GM21360 (cell line): ENCODE measurements at regions not wholly inside any gene's neighbourhood (a gene's known extent, or its start where the extent isn't known, plus 50 kb on each side); places are given as distances from the start of the nearest gene placed in this dataset.

Experiments
- ATAC-seq: cut with Tn5 transposase; IDR thresholded peaks from one replicate; pipeline ENCODE4 v1.9.1; 2021; ENCODE audit warnings: mild to moderate bottlenecking, moderate library complexity; ENCODE audit not compliant: unreplicated experiment

GRCh38 chr16:86389566-86390328, 120.6 kb upstream of the FOXF1 start:
- no peak for ATAC-seq

- ATAC-seq, result no peak
These were observed 120.0 kb upstream of the FOXF1 start for GRCh38 chr16:86390335-86390734.

GRCh38 chr16:86391486-86391885, 118.8 kb upstream of the FOXF1 start:
- no peak for ATAC-seq

GRCh38 chr16:86391984-86392383, 118.3 kb upstream of the FOXF1 start:
- ATAC-seq, result no peak

- ATAC-seq, result no peak
These were observed 117.7 kb upstream of the FOXF1 start for GRCh38 chr16:86392436-86393152.

- ATAC-seq, result no peak
These were observed 116.3 kb upstream of the FOXF1 start for GRCh38 chr16:86393907-86394626.

GRCh38 chr16:86395477-86395876, 114.8 kb upstream of the FOXF1 start:
- ATAC-seq, result no peak

GRCh38 chr16:86396422-86396821, 113.9 kb upstream of the FOXF1 start:
- no peak for ATAC-seq

GRCh38 chr16:86396901-86397311, 113.4 kb upstream of the FOXF1 start:
- ATAC-seq, result no peak

GRCh38 chr16:86398201-86398600, 112.1 kb upstream of the FOXF1 start:
- no peak for ATAC-seq

GRCh38 chr16:86398622-86399021, 111.7 kb upstream of the FOXF1 start:
- no peak for ATAC-seq

GRCh38 chr16:86401126-86401525, 109.2 kb upstream of the FOXF1 start:
- no peak for ATAC-seq

GRCh38 chr16:86403085-86403484, 107.2 kb upstream of the FOXF1 start:
- ATAC-seq, result no peak

GRCh38 chr16:86403541-86404163, 106.7 kb upstream of the FOXF1 start:
- no peak for ATAC-seq

- no peak for ATAC-seq
These were observed 105.6 kb upstream of the FOXF1 start for GRCh38 chr16:86404678-86405077.

- ATAC-seq, result no peak
These were observed 105.0 kb upstream of the FOXF1 start for GRCh38 chr16:86405319-86405718.

GRCh38 chr16:86406056-86406455, 104.3 kb upstream of the FOXF1 start:
- ATAC-seq, result no peak

GRCh38 chr16:86408685-86409084, 101.6 kb upstream of the FOXF1 start:
- no peak for ATAC-seq

- no peak for ATAC-seq
These were observed 100.2 kb upstream of the FOXF1 start for GRCh38 chr16:86410081-86410480.

- no peak for ATAC-seq
These were observed 99.8 kb upstream of the FOXF1 start for GRCh38 chr16:86410529-86410928.

GRCh38 chr16:86411897-86412296, 98.4 kb upstream of the FOXF1 start:
- no peak for ATAC-seq
